NCI-H2081 treated with DMSO at 0.1 percent for 48 hours (cell line): ENCODE measurements at regions not wholly inside any gene's neighbourhood (a gene's known extent, or its start where the extent isn't known, plus 50 kb on each side); places are given as distances from the start of the nearest gene placed in this dataset.

ENCODE experiments used
- DNase-seq: peaks from one replicate; lab custom pipeline; 2025; lab: John Stamatoyannopoulos, UW

DNA sequence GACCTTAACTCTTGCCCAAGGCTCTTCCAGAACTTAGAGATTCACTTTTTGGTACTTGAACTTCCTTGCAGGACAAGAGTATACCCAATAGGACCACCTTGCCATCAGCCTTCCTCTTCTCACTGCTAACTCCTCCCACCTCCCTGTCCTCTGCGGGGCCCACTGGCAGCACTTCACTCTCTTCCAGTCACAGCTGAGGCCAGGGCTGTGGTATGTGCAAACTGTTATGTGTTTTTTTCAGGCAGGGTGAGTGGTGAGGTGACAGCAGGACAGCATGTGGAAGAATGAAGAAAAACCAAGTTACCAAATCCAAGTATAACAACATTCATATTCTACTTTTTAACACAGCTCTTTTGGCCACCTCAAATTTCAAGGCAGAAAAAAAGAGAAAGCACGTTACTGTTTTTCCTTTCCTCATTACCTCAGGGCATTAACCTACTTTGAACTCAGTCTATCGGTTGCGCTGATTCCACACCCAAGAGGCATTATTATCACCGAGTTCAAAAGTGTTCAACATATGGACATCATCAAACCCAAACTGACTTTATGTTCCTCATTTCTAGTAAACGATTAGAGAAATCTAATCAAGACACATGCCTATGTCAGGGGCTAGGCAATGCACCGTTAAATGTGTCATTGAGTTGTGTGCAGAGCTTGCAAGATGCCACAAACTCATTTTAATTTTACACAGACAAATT, 605.2 kb upstream of the SYT4 start:
- no peak for DNase-seq

DNA sequence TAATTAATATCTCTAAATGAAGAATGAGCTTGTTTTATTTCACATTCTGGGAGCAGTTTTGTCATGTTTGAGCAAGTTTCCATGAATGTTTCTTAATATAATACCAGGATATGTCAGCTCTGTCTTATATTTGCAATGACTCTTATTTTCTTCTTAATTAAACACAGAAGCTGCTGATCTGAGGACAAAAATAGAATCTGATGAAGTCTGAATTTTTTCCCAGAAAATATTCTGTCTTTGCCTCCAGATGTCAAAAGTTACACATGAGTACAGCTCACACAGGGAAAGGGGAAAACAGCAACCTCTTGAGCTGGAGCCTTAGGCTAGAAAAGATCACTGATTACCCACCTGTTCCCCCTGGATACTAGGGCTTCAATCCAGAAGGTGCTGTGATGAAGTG, 606.6 kb upstream of the SYT4 start:
- DNase-seq = no peak

DNA sequence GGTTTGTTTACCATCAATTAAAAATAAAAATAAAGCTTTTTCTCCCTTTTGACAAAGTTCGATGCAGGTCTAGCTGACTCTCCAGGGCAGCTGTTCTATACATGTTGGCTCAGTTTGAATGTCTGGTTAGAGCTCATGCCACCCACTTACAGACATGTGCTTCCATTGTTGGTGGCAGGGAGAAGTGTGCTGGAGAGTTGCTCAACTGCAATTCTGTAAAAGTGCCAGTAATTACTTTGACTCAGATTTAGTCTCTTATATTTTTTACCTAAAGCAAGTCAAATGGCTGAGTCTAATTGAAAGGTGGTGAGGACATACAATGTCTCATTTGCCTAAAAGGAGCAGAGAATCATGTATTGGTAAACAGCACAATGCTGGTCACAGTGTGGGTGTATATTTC, 609.1 kb upstream of the SYT4 start:
- no peak for DNase-seq

DNA sequence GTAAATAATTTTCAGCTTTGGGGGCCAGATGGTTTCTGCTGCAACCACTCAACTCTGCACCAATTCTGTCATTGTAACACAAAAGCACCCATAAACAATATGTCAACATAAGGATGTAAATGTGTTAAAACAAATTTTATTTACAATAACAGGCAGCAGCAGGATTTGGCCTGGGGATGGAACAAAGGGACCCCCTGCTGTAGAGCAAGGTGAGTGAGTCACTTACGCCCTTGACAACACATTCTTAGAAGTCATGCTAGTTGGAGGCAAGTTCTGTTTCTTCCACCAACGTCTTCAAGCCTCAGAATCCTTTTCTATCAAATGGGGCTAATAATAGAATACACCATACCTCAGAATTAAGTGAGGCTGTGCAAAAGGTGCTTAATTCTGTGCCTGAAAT, 610.2 kb upstream of the SYT4 start:
- no peak for DNase-seq

DNA sequence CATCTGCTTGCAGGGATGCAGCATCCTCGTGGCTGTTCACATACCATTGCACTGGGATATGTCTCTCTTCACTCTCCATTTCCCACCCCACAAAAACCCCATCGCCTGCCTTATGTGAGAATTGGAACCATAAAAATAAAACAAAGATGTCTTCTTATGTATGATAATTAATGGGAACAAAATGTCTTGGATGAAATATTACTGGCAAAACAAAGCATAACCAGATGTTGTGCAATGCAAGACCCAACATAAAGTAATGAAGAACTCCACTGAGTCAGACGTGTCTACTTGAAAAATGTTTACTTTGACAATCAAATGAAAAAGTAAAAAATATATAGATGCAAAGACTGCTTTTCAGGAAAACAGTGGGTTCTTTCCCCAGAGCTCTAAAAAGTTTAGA, 611.3 kb upstream of the SYT4 start:
- DNase-seq = no peak

DNA sequence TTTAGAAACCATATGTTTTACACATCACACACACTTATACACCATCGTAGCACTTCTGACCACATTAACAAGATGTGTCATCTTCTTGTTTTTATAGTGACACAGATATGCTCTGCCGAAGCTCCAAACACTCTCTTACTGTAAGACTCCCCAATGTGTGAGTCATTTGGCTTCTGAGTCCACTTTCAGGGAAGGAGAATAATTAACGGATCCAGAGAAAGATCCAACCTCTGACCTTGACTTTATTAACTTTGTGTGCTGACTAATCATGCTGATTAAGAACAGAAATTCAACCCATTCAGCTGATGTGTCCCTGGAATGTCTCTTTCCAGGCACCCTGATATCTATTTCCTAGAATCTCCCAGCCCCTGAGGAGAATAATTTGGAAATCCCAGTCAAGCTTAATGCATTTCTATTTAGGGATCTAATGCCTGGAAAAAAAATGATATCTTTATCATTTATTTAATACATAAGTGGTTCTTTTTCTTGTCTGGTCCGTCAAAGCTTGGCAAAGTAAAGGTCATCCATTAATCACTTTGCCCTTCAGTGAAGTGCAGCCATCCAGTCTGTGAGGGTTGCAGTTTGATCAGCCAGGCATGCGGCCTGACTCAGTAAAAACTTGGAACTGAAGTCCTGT, 615.8 kb upstream of the SYT4 start:
- DNase-seq = no peak

DNA sequence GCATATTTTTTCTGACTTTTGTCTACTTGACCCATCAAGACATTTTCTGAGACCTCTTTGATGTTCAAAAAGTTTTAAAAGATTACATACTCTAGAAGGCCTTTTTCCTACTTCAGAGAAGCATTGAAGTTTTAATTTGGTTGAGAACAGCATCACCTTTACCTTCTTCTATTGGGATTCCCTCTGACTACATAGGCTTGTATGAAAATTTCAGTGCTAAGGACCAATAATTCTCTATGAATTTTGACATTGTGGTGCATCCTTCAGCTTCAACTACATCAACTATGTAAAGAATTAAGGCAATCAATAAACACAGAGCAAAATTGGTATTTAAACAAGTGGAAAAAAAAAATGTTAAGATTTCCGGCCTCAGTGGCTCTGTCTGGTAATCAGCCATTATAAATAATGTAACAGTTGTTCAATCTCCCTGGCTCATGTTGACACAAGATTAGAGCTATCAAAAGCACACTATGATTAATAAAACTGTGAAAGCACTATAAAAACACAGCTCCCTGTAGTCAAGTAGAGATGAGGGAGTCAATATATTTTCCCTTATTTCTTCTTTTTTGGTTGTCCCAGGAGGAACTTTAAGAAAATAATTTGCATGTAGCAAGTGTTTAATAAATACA, 627.0 kb upstream of the SYT4 start:
- no peak for DNase-seq

DNA sequence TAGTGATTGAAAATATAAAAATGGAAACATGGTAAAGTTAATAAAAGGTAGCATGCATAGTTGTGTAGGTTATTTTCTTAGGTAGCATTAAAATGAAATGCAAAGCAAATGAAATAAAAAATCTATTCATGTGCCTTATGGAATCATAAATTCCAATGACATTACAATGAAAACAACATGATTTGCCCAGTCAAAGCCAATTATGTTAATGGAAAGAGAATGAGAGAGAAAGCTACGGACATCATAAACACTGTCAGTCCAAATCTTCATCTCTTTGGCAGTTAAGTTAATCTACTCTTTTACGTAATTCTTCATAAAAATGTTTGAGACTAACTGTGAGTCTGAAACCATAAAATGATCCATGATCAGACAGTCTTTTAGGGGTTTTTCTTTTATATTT, 636.7 kb upstream of the SYT4 start:
- DNase-seq = no peak

DNA sequence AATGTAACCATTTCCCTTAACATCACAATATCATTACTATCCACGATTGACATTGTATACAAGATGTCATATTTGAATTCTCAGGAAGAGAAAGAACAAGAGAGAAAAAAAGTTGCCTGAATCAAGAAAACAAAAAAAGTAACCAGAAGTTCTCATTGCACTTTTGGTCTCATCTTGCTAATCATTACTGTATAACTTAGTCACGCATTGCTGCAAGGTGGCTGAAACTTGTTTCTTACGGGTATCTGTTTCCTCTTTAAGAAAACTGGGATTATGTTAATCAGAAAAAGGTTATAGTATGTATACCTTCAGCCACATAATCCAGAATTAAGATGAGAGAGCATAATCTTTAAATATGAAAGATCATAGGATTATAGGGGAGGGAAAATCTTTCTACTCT, 639.7 kb upstream of the SYT4 start:
- no peak for DNase-seq

DNA sequence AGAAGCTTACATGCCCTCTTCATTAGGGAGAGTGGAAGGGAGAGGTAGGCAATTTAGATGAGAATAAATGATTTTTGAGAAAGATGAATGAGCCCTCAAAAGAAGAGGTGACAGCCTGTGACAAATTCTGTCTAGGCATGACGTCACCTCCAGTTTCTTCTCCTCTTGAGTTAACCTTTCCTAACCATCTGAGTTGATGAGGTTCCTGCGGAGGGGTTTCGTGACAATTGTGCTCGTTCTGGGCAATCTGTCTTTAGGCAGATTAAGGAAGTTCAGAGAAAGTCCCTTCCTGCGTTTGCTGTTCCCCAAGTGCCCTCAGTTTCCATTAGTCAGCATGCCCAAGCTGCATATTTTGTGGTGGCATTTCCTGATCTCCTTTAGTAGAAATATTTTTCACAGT, 640.2 kb upstream of the SYT4 start:
- DNase-seq = no peak

DNA sequence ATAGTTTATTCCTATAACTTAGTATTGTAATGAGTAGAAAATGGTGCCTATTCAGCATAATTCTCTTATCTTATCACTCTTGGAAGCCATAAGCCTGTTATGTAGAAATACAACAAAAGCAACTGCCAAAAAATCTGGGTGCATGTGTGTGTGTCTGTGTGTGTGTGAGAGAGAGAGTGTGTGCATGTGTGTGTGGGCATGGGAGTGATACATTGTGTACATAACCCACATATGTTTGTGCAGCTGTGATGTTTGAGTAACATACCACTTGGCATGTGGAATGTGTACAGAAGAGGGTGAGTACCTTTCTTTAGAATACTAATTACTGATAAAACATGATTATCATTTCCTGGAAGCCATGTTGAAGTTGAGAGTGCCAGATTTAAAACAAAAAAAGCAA, 642.3 kb upstream of the SYT4 start:
- peak; percentile 83 for DNase-seq

DNA sequence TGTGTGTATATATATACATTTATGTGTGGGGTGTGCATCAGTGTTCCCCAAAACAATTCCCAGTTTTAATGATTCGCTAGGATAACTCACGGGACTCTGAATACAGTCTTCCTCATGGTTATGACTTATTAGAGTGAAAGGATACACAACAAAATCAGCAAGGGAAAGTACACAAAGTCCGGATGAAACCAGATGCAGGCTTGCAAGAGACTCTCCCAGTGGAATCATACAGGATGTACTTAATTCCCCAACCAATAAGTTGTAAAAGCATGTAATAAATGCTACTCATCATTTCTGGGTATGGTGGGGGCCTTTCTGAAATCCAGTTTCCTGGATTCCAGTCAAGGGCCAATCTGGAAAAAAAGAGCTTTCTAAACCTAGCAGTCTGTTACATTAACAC, 654.1 kb upstream of the SYT4 start:
- no peak for DNase-seq

DNA sequence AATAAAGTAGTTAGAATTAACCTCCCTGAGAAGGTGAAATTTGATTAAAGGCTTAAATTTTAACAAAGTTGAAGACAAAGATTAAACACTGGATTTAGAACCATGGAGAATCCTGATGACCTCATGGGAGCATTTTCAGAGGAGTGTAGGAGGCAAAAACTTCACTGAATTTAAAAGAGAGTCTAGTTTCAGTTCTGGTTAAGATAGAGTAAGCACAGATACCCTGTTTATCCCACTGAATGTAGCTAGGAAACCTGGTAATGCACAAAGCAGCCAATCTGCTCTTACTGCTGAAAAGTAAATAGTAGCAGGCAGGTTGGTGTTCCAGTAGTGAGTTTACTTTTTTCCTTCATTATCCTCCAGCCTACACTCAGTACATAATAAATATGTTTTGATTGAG, 654.9 kb upstream of the SYT4 start:
- DNase-seq = no peak

DNA sequence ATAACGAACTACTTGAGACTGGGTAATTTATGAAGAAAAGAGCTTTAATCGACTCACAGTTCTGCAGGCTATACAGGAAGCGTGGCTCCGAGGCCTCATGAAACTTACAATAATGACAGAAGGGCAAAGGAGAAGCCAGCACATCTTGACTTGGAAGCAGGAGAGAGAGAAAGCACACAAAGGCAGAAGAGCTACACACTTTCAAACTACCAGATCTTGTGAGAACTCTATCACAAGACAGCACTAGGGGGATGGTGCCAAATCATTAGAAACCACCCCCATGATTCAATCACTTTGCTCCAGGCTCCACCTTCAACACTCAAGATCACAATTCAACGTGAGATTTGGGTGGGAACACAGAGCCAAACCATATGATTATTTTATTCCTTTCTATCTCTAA, 655.9 kb upstream of the SYT4 start:
- no peak for DNase-seq

DNA sequence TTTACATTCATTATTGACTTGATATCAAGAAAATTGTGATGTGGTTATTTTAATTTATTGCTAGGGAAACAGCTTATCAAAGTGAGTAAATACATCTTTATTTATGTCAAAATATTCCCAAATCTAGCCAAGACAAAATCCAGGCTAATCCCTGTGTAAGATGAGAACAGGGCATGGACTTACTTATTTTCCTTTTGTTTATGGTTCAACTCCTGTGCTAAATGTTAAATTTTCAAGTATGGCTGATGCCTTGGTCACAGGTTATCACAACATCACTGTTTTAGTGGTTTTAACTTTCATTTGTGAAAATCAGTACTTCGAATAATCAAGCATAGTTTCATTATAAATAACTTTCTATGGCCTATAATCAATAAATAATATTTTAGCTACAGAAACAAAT, 657.0 kb upstream of the SYT4 start:
- DNase-seq = no peak

DNA sequence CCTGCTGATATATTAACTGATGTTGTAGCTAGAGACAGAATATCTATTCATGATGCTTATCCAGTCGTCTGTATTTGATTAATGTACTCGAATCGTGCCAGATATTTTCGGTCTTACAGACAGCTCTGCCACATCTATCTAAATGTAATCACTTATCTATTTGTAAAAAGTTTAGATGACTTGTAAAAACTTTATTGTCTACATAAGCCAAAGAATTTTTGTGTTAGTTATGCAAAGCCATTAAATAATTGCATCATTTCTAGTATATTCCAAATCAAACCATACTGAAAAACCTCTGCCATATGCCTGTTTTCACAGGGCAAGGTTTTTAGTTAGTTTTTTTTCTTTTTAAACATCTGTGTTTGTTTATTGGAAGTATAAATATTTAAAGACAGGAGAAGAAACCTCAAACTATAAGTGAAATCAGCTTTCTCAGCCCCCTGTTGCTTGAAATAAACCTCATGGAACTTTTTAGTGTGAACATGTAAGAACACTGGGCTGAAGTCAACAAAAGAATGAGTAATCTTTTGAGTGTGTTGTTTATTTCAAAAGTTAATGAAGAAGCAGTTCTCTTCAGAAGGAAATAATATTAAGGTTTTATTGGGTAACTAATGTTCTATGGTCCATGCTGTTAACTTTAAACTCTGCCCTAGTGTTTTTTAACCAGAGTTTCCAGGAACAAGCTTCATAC, 657.6 kb upstream of the SYT4 start:
- no peak for DNase-seq

DNA sequence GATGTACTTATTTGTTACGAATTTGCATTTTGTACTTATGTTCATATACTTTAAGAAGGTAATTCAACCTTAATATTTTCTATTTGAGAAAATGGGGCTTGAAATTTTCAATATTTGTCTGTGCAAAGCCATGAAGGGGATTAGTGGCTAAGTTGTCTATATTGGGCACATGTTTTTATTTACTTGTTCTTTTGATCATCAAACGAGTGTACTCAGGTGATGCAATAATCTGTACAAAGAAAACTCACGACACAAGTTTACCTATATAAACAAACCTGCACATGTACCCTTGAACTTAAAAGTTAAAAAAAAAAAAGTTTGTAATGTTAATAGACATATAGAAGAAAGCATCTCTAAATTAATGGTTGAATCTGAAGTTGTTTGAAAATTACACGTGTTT, 658.9 kb upstream of the SYT4 start:
- DNase-seq = no peak

DNA sequence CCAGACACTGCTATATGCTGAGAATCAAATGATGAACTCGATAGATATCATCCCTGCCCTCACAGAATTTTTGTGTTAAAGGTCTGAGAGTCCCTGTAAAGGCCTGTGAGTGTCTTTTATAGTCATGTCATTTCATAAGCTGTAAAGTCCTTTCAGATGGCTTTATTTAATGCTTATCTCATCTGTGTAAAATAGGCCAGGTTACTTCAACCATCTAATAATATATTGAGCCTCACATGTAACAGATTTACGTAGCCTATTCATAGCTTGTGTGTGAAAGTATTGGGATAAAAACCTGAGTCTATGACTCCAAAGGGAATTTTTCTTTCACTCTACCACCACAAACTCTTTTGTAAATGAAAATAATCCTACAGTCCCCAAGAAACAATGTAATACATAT, 672.0 kb upstream of the SYT4 start:
- DNase-seq = no peak

DNA sequence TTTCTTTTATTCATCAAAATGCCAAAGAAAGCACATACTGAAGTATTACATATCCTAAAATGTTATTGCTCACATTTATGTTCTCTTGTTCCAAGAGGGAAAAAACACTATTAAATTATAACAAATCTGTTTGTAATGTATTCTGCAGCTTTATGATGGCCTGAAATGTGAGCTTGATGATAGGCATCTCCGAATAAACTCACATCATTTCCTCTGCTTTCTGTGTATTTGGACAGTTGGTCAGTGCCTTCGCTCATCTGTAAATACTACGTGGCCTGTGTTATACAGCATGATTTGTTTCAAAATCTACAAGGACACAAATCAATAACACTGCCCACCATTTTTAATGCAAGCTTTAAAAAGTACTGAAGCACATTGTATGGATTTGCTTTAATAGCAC, 672.8 kb upstream of the SYT4 start:
- no peak for DNase-seq

DNA sequence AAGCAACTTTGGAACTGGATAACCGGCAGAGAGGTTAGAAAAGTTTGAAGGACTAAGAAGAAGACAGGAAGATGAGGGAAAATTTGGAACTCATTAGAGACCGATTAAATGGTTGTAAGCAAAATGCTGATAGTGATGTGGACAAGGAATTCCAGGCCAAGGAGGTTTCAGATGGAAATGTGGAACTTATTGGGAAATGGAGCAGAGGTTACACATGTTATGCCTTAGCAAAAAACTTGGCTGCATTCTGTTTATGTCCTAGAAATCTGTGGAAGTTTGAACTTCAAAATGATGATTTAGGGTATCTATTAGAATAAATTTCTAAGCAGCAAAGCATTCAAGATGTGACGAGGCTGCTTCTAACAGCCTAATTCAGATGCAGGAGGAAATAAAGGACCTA, 675.1 kb upstream of the SYT4 start:
- DNase-seq = no peak

DNA sequence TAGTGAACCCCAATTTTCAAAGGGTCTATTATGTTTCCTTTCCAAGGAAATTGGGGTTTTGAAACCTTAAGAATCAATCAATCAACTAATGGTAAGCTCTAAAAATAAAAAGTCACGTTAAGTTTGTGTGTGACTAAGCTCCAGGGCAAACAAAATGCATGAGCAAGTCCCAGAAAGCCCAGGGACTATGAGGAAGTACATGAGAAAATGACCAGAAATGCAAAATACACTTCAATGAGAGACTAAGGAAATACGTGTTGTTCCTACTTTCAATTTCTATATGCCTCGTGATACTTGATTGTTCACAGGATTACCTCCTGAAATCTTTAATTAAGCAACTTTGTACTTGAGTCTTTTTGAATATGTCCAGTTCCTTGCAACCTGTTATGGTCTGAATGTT, 684.4 kb upstream of the SYT4 start:
- DNase-seq = no peak

DNA sequence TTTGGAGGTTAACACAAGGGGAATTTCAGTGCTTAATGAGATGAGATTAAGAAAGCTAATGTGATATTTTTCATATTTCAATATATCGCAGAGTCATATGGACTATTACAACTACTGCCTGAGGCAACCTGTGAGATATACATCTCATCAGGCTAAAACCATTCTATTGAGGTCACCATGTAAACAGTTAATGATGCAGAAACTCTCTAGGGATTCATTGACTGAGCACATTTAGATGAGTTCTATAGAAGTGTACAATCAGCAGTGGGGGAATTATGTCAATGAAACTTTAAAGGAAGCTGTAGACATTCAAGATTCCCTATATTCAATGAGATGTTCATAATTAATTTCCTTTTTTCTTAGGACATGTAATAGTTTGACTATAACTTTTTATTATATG, 687.4 kb upstream of the SYT4 start:
- DNase-seq = no peak

DNA sequence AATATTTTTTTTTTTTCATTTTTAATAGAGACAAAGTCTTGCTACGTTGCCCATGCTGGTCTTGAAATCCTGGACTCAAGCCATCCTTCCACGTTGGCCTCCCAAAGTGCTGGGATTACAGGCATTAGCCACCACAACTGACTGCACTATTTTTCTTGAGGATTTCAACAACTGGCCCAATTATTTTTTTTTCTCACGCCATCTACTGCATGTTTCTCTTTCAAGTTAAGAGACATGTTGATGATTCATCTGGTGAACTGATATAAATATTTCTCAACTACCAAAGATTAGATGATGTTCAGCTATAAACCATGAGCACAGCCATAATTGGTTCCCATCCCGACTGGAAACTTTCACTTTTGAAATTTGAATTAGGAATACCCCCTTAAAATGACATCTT, 688.4 kb upstream of the SYT4 start:
- no peak for DNase-seq
